ENCODE measurements at regions not wholly inside any gene's neighbourhood (a gene's known extent, or its start where the extent isn't known, plus 50 kb on each side); places are given as distances from the start of the nearest gene placed in this dataset.

DNA sequence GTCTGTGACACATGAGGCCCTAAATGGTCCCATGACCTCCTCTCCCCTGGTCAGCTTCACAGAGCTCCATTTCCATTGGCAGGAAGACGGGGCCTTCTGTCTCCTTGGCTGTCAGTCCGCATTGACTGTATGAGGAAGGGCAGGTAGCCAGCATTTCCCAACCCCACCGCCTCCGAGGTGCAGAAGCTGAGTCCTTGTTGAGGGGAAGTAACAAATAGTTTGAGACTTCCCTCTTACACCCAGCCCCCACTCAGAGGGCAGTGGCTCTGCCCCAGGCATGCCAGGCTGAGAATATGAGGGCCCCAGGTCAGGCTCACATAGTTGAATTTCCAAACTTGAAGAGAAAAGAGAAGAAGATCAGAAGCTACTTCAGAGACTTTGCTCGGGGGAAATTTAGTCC lies 611.1 kb downstream of the BRD1 start:
- Histone ChIP-seq H3K27me3 (replicated peaks; ENCODE audit: control insufficient read depth, insufficient read depth, low read length, poor library complexity, severe bottlenecking) (no peaks in the 10 kb centered on the region), H3K4me3 (ENCODE audit: insufficient read depth, low read depth, low read length, poor library complexity, severe bottlenecking) (no peak overlapping the region), H3K4me1 (ENCODE audit: control insufficient read depth, insufficient read depth, low read length, poor library complexity, severe bottlenecking) (no peaks in the 10 kb centered on the region), H3K36me3 (ENCODE audit: control insufficient read depth, insufficient read depth, low read length) (no peaks in the 10 kb centered on the region), H3K9me3 (ENCODE audit: control insufficient read depth, low read length) (no peaks in the 10 kb centered on the region), H3K27ac (ENCODE audit: insufficient read depth, low read length, poor library complexity, severe bottlenecking) (no peak overlapping the region)
- DNase-seq = no peak

DNA sequence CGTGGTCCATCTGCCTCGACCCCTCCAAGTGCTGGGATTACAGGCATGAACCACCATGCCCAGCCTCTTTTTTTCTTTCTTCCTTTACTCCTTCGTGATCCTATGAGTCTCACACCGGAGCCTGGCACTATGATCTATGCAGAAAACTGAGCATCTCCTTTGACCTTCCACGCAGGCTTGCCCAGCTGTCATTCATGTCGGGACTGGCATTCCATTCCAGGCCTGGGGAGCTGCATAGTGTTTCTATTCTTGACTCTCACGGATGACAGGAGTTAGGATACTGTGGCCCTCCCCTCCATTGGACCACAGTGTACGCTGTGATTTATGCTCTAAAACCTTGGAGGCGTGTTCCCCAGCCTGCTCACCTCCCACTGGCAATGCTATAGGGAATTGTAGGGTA lies 611.8 kb downstream of the BRD1 start:
- no peak for DNase-seq
- no peaks in the 10 kb centered on the region for H3K9me3 ChIP-seq (ENCODE audit: control insufficient read depth, low read length)
- H3K27me3 ChIP-seq (replicated peaks; ENCODE audit: control insufficient read depth, insufficient read depth, low read length, poor library complexity, severe bottlenecking) = no peaks in the 10 kb centered on the region
- no peaks in the 10 kb centered on the region for H3K36me3 ChIP-seq (ENCODE audit: control insufficient read depth, insufficient read depth, low read length)
- no peaks in the 10 kb centered on the region for H3K4me1 ChIP-seq (ENCODE audit: control insufficient read depth, insufficient read depth, low read length, poor library complexity, severe bottlenecking)
- H3K27ac ChIP-seq (ENCODE audit: insufficient read depth, low read length, poor library complexity, severe bottlenecking) = no peak overlapping the region
- H3K4me3 ChIP-seq (ENCODE audit: insufficient read depth, low read depth, low read length, poor library complexity, severe bottlenecking) = no peak overlapping the region

DNA sequence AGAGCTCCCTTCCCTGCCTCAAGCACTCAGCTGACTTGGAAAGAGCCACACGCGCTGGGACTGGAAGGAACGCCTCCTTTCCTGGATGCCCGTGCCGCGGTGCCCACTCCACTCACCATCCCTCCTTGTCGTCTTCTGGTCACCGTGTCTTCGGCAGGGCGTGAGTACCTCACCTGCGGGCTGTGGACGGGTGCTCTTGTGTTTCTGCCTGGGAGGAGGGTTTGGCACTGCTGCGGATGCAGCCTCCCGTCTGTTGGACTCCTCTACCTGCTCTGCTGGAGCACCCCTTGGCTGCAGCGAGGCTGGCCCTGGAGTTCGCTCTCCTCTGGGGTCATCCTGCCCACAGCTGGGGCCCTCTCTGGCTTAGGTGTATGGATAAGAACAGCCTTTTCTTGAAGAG lies 612.7 kb downstream of the BRD1 start:
- H3K27ac ChIP-seq (ENCODE audit: insufficient read depth, low read length, poor library complexity, severe bottlenecking) = no peak overlapping the region
- DNase-seq = no peak
- no peaks in the 10 kb centered on the region for H3K9me3 ChIP-seq (ENCODE audit: control insufficient read depth, low read length)
- no peaks in the 10 kb centered on the region for H3K36me3 ChIP-seq (ENCODE audit: control insufficient read depth, insufficient read depth, low read length)
- H3K4me1 ChIP-seq (ENCODE audit: control insufficient read depth, insufficient read depth, low read length, poor library complexity, severe bottlenecking) = no peaks in the 10 kb centered on the region
- no peak overlapping the region for H3K4me3 ChIP-seq (ENCODE audit: insufficient read depth, low read depth, low read length, poor library complexity, severe bottlenecking)
- H3K27me3 ChIP-seq (replicated peaks; ENCODE audit: control insufficient read depth, insufficient read depth, low read length, poor library complexity, severe bottlenecking) = no peaks in the 10 kb centered on the region

DNA sequence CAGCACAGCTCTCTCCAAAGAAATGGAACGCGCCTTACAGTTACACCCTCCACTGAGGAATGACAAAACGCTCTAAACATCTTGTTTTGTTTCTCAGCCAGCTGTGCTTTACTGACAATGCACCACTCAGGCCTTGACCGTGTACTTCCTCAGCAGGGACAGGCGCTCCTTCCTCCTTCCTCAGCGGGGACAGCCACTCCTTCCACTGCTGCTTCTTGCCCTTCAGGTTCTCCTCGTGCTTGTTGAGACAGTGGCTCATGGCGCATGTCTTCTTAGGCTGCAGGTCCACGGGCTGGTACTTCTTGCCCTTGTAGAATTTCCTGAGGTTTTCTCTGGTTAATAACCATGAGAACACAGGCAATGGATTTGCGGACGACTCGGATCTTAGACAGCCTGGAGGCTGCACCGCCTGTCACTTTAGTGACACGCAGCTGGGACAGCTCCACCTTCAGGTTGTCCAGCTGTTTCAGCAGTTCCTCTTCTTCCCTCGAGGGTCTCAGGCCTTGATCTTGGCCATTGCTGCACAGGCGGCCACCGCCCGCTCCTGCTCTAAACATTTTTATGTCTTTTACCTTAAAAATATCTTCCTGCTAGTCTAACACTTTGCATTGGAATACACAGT lies 613.8 kb downstream of the BRD1 start:
- no peaks in the 10 kb centered on the region for H3K36me3 ChIP-seq (ENCODE audit: control insufficient read depth, insufficient read depth, low read length)
- no peaks in the 10 kb centered on the region for H3K4me1 ChIP-seq (ENCODE audit: control insufficient read depth, insufficient read depth, low read length, poor library complexity, severe bottlenecking)
- H3K27ac ChIP-seq (ENCODE audit: insufficient read depth, low read length, poor library complexity, severe bottlenecking) = no peak overlapping the region
- H3K9me3 ChIP-seq (ENCODE audit: control insufficient read depth, low read length) = no peaks in the 10 kb centered on the region
- no peak overlapping the region for H3K4me3 ChIP-seq (ENCODE audit: insufficient read depth, low read depth, low read length, poor library complexity, severe bottlenecking)
- no peaks in the 10 kb centered on the region for H3K27me3 ChIP-seq (replicated peaks; ENCODE audit: control insufficient read depth, insufficient read depth, low read length, poor library complexity, severe bottlenecking)
- no peak for DNase-seq

DNA sequence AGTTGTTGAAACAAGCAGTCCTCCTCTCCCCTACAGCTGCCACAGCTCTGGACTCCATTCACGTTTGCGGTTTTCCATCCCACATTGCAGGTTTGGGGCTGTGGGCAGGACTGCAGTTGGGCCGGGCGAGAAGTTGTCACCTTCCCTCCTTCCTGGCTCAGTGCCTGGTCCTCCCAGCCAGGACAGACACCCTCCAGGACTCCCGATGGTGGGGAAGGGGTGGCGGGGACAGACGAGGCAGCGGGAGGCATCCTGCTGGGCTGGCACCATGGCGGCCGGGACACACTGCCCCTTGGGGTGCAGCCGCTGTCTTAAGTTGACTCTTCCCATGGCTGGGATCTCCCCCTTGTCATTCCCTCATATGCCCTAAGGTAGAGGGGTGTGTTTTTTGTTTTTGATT lies 615.2 kb downstream of the BRD1 start:
- Histone ChIP-seq H3K9me3 (ENCODE audit: control insufficient read depth, low read length) (no peaks in the 10 kb centered on the region), H3K27ac (ENCODE audit: insufficient read depth, low read length, poor library complexity, severe bottlenecking) (no peak overlapping the region), H3K4me1 (ENCODE audit: control insufficient read depth, insufficient read depth, low read length, poor library complexity, severe bottlenecking) (no peaks in the 10 kb centered on the region), H3K36me3 (ENCODE audit: control insufficient read depth, insufficient read depth, low read length) (no peaks in the 10 kb centered on the region), H3K4me3 (ENCODE audit: insufficient read depth, low read depth, low read length, poor library complexity, severe bottlenecking) (no peak overlapping the region), H3K27me3 (replicated peaks; ENCODE audit: control insufficient read depth, insufficient read depth, low read length, poor library complexity, severe bottlenecking) (no peaks in the 10 kb centered on the region)
- DNase-seq = no peak

GRCh38 chr22:49212002-49212401 lies 615.7 kb downstream of the BRD1 start:
- Histone ChIP-seq H3K4me1 (ENCODE audit: control insufficient read depth, insufficient read depth, low read length, poor library complexity, severe bottlenecking) (no peaks in the 10 kb centered on the region), H3K9me3 (ENCODE audit: control insufficient read depth, low read length) (no peaks in the 10 kb centered on the region), H3K4me3 (ENCODE audit: insufficient read depth, low read depth, low read length, poor library complexity, severe bottlenecking) (no peak overlapping the region), H3K27me3 (replicated peaks; ENCODE audit: control insufficient read depth, insufficient read depth, low read length, poor library complexity, severe bottlenecking) (no peaks in the 10 kb centered on the region), H3K36me3 (ENCODE audit: control insufficient read depth, insufficient read depth, low read length) (no peaks in the 10 kb centered on the region), H3K27ac (ENCODE audit: insufficient read depth, low read length, poor library complexity, severe bottlenecking) (no peak overlapping the region)
- no peak for DNase-seq

DNA sequence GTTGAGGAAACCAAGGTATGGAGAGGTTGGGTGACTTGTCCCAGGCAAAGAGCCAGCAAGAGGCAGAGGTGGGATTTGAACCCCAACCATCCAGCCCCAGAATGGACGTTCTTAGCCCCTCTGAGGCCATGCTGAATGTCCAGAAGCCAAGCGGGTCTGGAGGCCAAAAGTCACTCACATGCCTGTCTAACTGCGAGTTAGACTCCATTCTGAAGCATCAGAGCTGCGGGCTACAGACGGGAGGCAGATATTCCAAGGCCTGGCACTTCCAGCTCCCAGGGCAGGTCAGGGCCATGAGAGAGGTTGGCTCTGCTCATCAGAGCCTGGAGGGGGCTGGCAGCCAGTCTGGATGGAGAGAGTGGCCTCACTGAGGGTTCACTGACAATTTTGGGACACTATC lies 616.5 kb downstream of the BRD1 start:
- DNase-seq = no peak
- Histone ChIP-seq H3K9me3 (ENCODE audit: control insufficient read depth, low read length) (no peaks in the 10 kb centered on the region), H3K4me3 (ENCODE audit: insufficient read depth, low read depth, low read length, poor library complexity, severe bottlenecking) (no peak overlapping the region), H3K36me3 (ENCODE audit: control insufficient read depth, insufficient read depth, low read length) (no peaks in the 10 kb centered on the region), H3K27ac (ENCODE audit: insufficient read depth, low read length, poor library complexity, severe bottlenecking) (no peak overlapping the region), H3K27me3 (replicated peaks; ENCODE audit: control insufficient read depth, insufficient read depth, low read length, poor library complexity, severe bottlenecking) (no peaks in the 10 kb centered on the region), H3K4me1 (ENCODE audit: control insufficient read depth, insufficient read depth, low read length, poor library complexity, severe bottlenecking) (no peaks in the 10 kb centered on the region)

DNA sequence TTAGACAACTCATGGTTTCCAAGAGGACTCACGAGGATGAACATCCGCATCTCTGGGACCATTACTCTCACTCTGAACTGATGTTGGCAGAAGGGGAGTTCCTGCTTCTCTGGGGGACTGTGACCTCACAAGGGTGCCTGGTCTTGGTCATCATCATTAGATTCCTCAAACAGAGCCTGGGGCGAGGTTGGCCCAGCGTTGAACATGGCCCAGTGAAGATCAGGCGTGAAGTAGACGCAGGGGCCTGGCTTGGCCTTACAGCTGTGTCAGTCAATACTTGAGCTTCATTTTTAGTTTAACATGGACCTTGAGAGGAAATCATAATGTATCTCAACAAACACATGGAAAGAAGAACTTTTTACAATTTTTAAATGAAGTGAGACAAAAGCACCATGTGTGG lies 617.1 kb downstream of the BRD1 start:
- no peaks in the 10 kb centered on the region for H3K9me3 ChIP-seq (ENCODE audit: control insufficient read depth, low read length)
- DNase-seq = no peak
- no peaks in the 10 kb centered on the region for H3K36me3 ChIP-seq (ENCODE audit: control insufficient read depth, insufficient read depth, low read length)
- no peak overlapping the region for H3K4me3 ChIP-seq (ENCODE audit: insufficient read depth, low read depth, low read length, poor library complexity, severe bottlenecking)
- H3K27me3 ChIP-seq (replicated peaks; ENCODE audit: control insufficient read depth, insufficient read depth, low read length, poor library complexity, severe bottlenecking) = no peaks in the 10 kb centered on the region
- no peaks in the 10 kb centered on the region for H3K4me1 ChIP-seq (ENCODE audit: control insufficient read depth, insufficient read depth, low read length, poor library complexity, severe bottlenecking)
- H3K27ac ChIP-seq (ENCODE audit: insufficient read depth, low read length, poor library complexity, severe bottlenecking) = no peak overlapping the region

DNA sequence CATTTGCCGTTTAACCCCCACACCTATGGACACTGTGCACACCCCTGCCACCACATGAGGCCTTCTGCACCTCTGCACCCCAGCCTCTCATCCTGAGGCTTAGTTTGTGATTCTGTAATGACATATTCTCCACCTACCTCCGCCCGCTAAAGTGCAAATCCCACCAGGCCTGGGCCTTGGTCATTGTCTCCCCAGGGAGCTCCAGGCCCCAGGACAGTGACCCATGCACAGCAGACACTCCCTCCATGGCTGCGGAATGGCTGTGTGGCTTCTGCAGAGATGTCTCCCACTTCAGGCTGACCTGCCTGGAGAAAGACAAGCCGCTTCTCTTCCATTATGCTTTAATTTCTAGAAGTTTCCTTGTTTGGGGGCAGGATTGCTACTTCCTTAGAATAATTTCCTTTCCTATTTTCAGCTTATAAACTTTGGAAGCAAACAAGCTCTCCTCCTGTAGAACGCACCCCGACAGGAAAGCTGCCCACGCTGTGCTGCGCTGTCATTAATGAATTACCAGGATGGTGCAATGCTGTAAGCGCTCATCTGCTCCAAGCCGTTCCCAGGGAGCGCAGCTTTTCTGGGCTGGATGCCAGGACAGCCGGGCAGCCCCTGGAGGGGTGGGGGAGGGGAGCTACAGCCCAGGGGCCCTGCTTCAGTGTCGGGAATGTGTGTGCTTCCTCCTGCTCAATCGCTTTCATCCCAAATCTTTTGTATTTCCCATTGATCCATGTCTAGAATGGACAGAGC lies 618.0 kb downstream of the BRD1 start:
- no peak for DNase-seq
- Histone ChIP-seq H3K4me3 (ENCODE audit: insufficient read depth, low read depth, low read length, poor library complexity, severe bottlenecking) (no peak overlapping the region), H3K36me3 (ENCODE audit: control insufficient read depth, insufficient read depth, low read length) (no peaks in the 10 kb centered on the region), H3K27me3 (replicated peaks; ENCODE audit: control insufficient read depth, insufficient read depth, low read length, poor library complexity, severe bottlenecking) (no peaks in the 10 kb centered on the region), H3K9me3 (ENCODE audit: control insufficient read depth, low read length) (no peaks in the 10 kb centered on the region), H3K27ac (ENCODE audit: insufficient read depth, low read length, poor library complexity, severe bottlenecking) (no peak overlapping the region), H3K4me1 (ENCODE audit: control insufficient read depth, insufficient read depth, low read length, poor library complexity, severe bottlenecking) (no peaks in the 10 kb centered on the region)

DNA sequence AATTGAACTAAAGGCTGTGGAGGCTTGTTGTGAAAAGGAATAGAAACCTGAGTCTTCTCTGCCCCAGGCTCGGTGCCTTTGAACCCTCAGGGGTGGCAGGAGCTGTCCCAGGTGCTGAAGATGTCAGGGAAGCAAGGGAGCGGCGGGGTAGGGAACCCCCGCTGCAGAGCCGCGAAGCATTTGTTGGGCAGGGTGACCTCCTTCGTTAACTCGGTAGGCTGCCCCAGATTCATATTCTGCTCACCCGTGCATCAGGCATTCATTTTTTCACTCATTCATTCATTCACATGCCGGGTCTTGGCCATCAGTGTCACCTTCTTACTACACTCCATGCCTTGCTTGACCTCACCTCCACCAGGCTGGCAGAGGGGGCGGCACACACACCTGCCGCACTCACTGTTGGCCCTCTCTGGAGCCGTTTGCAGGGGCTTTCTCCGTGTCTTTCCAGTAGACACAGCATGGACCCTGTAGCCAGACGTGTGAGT lies 618.9 kb downstream of the BRD1 start:
- Histone ChIP-seq H3K36me3 (ENCODE audit: control insufficient read depth, insufficient read depth, low read length) (no peaks in the 10 kb centered on the region), H3K27me3 (replicated peaks; ENCODE audit: control insufficient read depth, insufficient read depth, low read length, poor library complexity, severe bottlenecking) (no peaks in the 10 kb centered on the region), H3K9me3 (ENCODE audit: control insufficient read depth, low read length) (no peaks in the 10 kb centered on the region), H3K27ac (ENCODE audit: insufficient read depth, low read length, poor library complexity, severe bottlenecking) (no peak overlapping the region), H3K4me3 (ENCODE audit: insufficient read depth, low read depth, low read length, poor library complexity, severe bottlenecking) (no peak overlapping the region), H3K4me1 (ENCODE audit: control insufficient read depth, insufficient read depth, low read length, poor library complexity, severe bottlenecking) (no peaks in the 10 kb centered on the region)
- DNase-seq = no peak
